Panc1 (cell line): ENCODE measurements at regions not wholly inside any gene's neighbourhood (a gene's known extent, or its start where the extent isn't known, plus 50 kb on each side); places are given as distances from the start of the nearest gene placed in this dataset.

Experiments used
- ATAC-seq: fragments of 200-7000 bp; cut with Tn5 transposase; 2 replicates; pipeline ENCODE4 v1.9.1; 2020; ENCODE audit warnings: mild to moderate bottlenecking, moderate library complexity
- BruUV-seq: library from RNA; stranded (reverse); fragments of 400-500 nt; replicated peaks from 2 replicates; lab custom pipeline; 2021; lab: Mats Ljungman, UMichigan
- CTCF ChIA-PET: fragments of 300-600 bp; sonication (Branson Sonifier 250); formaldehyde crosslinking; loops from one replicate; lab custom pipeline; 2022; ENCODE audit warnings: antibody characterized with exemption; lab: Charles Lee
- POLR2A ChIA-PET: fragments of 300-600 bp; sonication (Branson Sonifier 250); formaldehyde crosslinking; loops from one replicate; lab custom pipeline; 2022; ENCODE audit warnings: antibody characterized with exemption; lab: Charles Lee
- DNase-seq: peaks from one replicate; pipeline ENCODE4 v3.0.0-alpha.2; 2010; ENCODE audit warnings: low read depth, low spot score
- H3K27ac ChIP-seq: 2 replicates; pipeline ENCODE4 v1.5.1; 2011; ENCODE audit warnings: mild to moderate bottlenecking, low read length, inconsistent platforms
- H3K27me3 ChIP-seq: fragments of 200-500 bp; sonication (Bioruptor generic); 2 replicates; pipeline ENCODE4 v1.6.0; 2014; ENCODE audit warnings: low read length, inconsistent platforms; ENCODE audit not compliant: control insufficient read depth, insufficient read depth
- H3K36me3 ChIP-seq: fragments of 200-500 bp; sonication (Bioruptor generic); 2 replicates; pipeline ENCODE4 v1.5.1; 2014; ENCODE audit warnings: inconsistent platforms, mild to moderate bottlenecking, low read length, moderate library complexity; ENCODE audit not compliant: control insufficient read depth, insufficient read depth
- H3K4me1 ChIP-seq: 2 replicates; pipeline ENCODE4 v1.5.1; 2011; ENCODE audit warnings: inconsistent platforms, mild to moderate bottlenecking, low read length, moderate library complexity; ENCODE audit not compliant: control insufficient read depth, insufficient read depth
- H3K4me3 ChIP-seq, 2 experiments: 2 replicates each; pipeline ENCODE4 v1.5.1; 2011 to 2012; ENCODE audit warnings: low read depth in 2 of 2, low read length in 2 of 2, mild to moderate bottlenecking in 2 of 2, inconsistent platforms in 1 of 2, moderate library complexity in 1 of 2
- H3K9me3 ChIP-seq: fragments of 200-500 bp; sonication (Bioruptor generic); 2 replicates; pipeline ENCODE4 v1.5.1; 2014; ENCODE audit warnings: low read depth, mild to moderate bottlenecking, inconsistent platforms, low read length, moderate library complexity; ENCODE audit not compliant: control insufficient read depth, insufficient read depth
- CTCF ChIP-seq: fragments of 450-650 bp; IDR thresholded peaks from 2 replicates; pipeline ENCODE4 v1.5.1; 2017; ENCODE audit warnings: mild to moderate bottlenecking
- POLR2AphosphoS5 ChIP-seq: IDR thresholded peaks from 2 replicates; pipeline ENCODE4 v1.6.1; 2012; ENCODE audit warnings: mild to moderate bottlenecking, low read depth, low read length, moderate library complexity
- REST ChIP-seq, 2 experiments: IDR thresholded peaks; 2 replicates each; pipeline ENCODE4 v1.6.1; 2011 to 2012; ENCODE audit warnings: low read depth in 2 of 2, control low read depth in 1 of 2, low read length in 1 of 2, mild to moderate bottlenecking in 1 of 2, moderate library complexity in 1 of 2; ENCODE audit not compliant: insufficient read depth in 1 of 2
- SIN3A ChIP-seq: IDR thresholded peaks from 2 replicates; pipeline ENCODE4 v1.6.1; 2012; ENCODE audit warnings: low read depth, mild to moderate bottlenecking, low read length, moderate library complexity, borderline replicate concordance; ENCODE audit not compliant: insufficient read depth
- TCF7L2 ChIP-seq: IDR thresholded peaks from 2 replicates; pipeline ENCODE4 v1.6.1; 2011; ENCODE audit warnings: mild to moderate bottlenecking, low read depth, low read length, inconsistent platforms
- in situ Hi-C: cut with HindIII; loops from 2 replicates; pipeline ENCODE4 v1.10.0; 2016; ENCODE audit warnings: low sequenced_read_pairs, low pct_unique_long_range_greater_than_20kb
- intact Hi-C: fragments of 100-400 bp; cut with micrococcal nuclease; formaldehyde crosslinking; loops from one replicate; pipeline ENCODE4 v1.10.0; 2022; ENCODE audit not compliant: unreplicated experiment

GRCh38 chr1:110734133-110734680, 59.5 kb upstream of the KCNA3 start:
- POLR2A ChIA-PET = no interaction called here
- CTCF ChIA-PET = no interaction called here
- no peak for TF ChIP-seq TCF7L2
- Histone ChIP-seq H3K27me3 (peaks cover 4% of the 10 kb centered on the region; the same call in 1 of the 2 replicates), H3K9me3 (no peaks in the 10 kb centered on the region), H3K36me3 (no peaks in the 10 kb centered on the region), H3K4me3 (no peak overlapping the region), H3K27ac (no peak overlapping the region), H3K4me1 (no peaks in the 10 kb centered on the region)
- ATAC-seq (no peak), DNase-seq (no peak)
- no TSS peak for BruUV-seq
- in situ Hi-C loops = no loop called here
- intact Hi-C loops = no loop called here

- ChIA-PET POLR2A (no interaction called here), CTCF (no interaction called here)
- intact Hi-C loops (no loop called here), in situ Hi-C loops (no loop called here)
- Histone ChIP-seq H3K27me3 (peaks cover 4% of the 10 kb centered on the region; the same call in 1 of the 2 replicates), H3K4me3 (no peak overlapping the region), H3K4me1 (no peaks in the 10 kb centered on the region), H3K27ac (no peak overlapping the region), H3K36me3 (no peaks in the 10 kb centered on the region), H3K9me3 (no peaks in the 10 kb centered on the region)
- DNase-seq (no peak), ATAC-seq (no peak)
- TF ChIP-seq CTCF (no peak), SIN3A (no peak)
- BruUV-seq = no TSS peak
Measured at GRCh38 chr1:110731529-110731928, 56.8 kb upstream of the KCNA3 start.

- H3K9me3 ChIP-seq = no peaks in the 10 kb centered on the region
- POLR2A ChIA-PET = no interaction called here
- H3K36me3 ChIP-seq = no peaks in the 10 kb centered on the region
- no peak for DNase-seq
- ATAC-seq = no peak
- H3K4me3 ChIP-seq = no peak overlapping the region
- TF ChIP-seq POLR2AphosphoS5 = no peak
- no peak for TF ChIP-seq CTCF
- no peak for TF ChIP-seq REST (IDR thresholded peaks at IDR 0.05; ENCODE audit: insufficient read depth in 1 of 2, low read depth in 2 of 2, low read length in 1 of 2)
- no peak for TF ChIP-seq TCF7L2
- TF ChIP-seq SIN3A = no peak
- no peak overlapping the region for H3K27ac ChIP-seq
- BruUV-seq = no TSS peak
- H3K27me3 ChIP-seq = peaks cover 4% of the 10 kb centered on the region; the same call in 1 of the 2 replicates
- H3K4me1 ChIP-seq = no peaks in the 10 kb centered on the region
- CTCF ChIA-PET = no interaction called here
- intact Hi-C loops (no loop called here), in situ Hi-C loops (no loop called here)
Measured at GRCh38 chr1:110728388-110729001, 53.8 kb upstream of the KCNA3 start.
